Stomach (tissue), 4 donors: ENCODE measurements at regions not wholly inside any gene's neighbourhood (a gene's known extent, or its start where the extent isn't known, plus 50 kb on each side); places are given as distances from the start of the nearest gene placed in this dataset.

ENCODE experiments used
- POLR2A ChIP-seq, 4 donors: fragments of 450-650 bp; IDR thresholded peaks; one replicate each; pipeline ENCODE4 v1.6.1; 2016; ENCODE audit warnings: antibody characterized with exemption in 4 of 4, control low read depth in 2 of 4, mild to moderate bottlenecking in 1 of 4, moderate library complexity in 1 of 4
- TF ChIP-seq, protein P1 (sequence below), 7 experiments: fragments of 450-650 bp in 4 of 7; fragments of 200-600 bp in 3 of 7; sonication (generic) in 3 of 7; IDR thresholded peaks; one replicate each; pipeline ENCODE4 v1.5.1; 2016 to 2019; ENCODE audit warnings: antibody characterized with exemption in 7 of 7, control low read depth in 2 of 7, mild to moderate bottlenecking in 1 of 7

DNA sequence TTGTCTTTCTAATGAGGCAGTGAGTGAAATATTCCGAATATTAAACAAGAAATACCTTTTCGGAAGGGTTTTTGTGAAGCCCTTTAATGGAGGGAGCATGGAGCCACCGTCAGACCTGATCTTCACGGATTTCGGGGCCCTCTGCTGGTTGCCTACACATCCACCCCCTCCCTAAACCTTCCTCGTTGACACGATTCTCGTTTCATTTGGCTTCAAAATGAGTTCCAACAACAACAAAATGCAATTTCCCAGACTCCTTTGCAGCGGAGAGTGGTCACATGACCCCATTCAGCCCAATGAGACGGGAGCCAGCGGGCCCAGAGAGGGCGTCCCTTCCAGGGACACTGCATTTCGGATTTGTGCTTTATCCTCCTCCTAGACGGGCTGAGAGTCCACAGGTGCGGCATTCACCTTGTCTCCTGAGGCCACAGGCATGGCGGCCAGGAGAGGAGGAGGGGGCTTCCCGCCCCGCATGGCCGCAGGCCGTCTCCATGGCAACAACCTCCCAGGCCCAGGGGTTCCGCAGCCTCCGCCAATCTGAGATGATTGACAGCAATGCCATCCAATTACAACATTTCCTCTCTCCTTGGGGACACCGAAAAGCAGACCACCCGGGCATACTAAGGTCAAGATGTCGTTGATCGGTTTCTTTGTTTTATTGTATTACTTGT, 259.8 kb downstream of the C16orf95 start:
- TF ChIP-seq POLR2A (IDR thresholded peaks at IDR 0.05): no peak
- TF ChIP-seq, protein P1, sequence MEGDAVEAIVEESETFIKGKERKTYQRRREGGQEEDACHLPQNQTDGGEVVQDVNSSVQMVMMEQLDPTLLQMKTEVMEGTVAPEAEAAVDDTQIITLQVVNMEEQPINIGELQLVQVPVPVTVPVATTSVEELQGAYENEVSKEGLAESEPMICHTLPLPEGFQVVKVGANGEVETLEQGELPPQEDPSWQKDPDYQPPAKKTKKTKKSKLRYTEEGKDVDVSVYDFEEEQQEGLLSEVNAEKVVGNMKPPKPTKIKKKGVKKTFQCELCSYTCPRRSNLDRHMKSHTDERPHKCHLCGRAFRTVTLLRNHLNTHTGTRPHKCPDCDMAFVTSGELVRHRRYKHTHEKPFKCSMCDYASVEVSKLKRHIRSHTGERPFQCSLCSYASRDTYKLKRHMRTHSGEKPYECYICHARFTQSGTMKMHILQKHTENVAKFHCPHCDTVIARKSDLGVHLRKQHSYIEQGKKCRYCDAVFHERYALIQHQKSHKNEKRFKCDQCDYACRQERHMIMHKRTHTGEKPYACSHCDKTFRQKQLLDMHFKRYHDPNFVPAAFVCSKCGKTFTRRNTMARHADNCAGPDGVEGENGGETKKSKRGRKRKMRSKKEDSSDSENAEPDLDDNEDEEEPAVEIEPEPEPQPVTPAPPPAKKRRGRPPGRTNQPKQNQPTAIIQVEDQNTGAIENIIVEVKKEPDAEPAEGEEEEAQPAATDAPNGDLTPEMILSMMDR (IDR thresholded peaks at IDR 0.05): no peak
